Prostate gland (tissue), 2 donors: ENCODE measurements at regions not wholly inside any gene's neighbourhood (a gene's known extent, or its start where the extent isn't known, plus 50 kb on each side); places are given as distances from the start of the nearest gene placed in this dataset.

ENCODE experiments used
- POLR2A ChIP-seq: fragments of 450-650 bp; IDR thresholded peaks from one replicate; pipeline ENCODE4 v1.6.1; 2016; ENCODE audit warnings: antibody characterized with exemption, mild to moderate bottlenecking
- TF ChIP-seq, protein P1 (sequence below), 4 experiments: fragments of 200-600 bp in 2 of 4; fragments of 450-650 bp in 2 of 4; sonication (generic) in 2 of 4; IDR thresholded peaks; 1 replicate in 3 of 4; 2 replicates in 1 of 4; pipeline ENCODE4 v1.5.1; 2016 to 2019; ENCODE audit warnings: antibody characterized with exemption in 4 of 4, mild to moderate bottlenecking in 2 of 4, moderate library complexity in 2 of 4

DNA sequence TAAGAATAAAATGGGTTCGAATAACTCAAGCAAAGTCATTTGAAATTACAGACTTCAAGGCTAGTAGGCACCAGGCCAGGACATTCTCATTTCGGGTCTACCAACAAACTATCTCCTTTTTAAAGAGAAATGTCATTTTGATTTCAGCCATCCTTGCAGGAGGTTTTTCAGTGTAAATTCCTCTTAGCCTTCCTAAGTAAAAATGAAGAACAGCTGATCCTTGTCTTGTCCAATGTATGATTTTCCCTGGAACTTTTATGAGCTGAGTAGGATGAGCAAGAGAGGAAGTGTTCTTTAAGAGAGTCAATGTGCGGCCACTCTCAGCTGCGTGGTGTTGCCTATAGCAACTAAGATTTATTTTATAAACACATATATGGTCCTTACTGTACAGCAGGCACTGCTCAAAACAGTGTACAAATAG is 110.1 kb downstream of the PLCE1 start:
- TF ChIP-seq, protein P1, sequence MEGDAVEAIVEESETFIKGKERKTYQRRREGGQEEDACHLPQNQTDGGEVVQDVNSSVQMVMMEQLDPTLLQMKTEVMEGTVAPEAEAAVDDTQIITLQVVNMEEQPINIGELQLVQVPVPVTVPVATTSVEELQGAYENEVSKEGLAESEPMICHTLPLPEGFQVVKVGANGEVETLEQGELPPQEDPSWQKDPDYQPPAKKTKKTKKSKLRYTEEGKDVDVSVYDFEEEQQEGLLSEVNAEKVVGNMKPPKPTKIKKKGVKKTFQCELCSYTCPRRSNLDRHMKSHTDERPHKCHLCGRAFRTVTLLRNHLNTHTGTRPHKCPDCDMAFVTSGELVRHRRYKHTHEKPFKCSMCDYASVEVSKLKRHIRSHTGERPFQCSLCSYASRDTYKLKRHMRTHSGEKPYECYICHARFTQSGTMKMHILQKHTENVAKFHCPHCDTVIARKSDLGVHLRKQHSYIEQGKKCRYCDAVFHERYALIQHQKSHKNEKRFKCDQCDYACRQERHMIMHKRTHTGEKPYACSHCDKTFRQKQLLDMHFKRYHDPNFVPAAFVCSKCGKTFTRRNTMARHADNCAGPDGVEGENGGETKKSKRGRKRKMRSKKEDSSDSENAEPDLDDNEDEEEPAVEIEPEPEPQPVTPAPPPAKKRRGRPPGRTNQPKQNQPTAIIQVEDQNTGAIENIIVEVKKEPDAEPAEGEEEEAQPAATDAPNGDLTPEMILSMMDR (IDR thresholded peaks at IDR 0.05): no peak
- TF ChIP-seq POLR2A: no peak
